ENCODE measurements at regions not wholly inside any gene's neighbourhood (a gene's known extent, or its start where the extent isn't known, plus 50 kb on each side); places are given as distances from the start of the nearest gene placed in this dataset.

DNA sequence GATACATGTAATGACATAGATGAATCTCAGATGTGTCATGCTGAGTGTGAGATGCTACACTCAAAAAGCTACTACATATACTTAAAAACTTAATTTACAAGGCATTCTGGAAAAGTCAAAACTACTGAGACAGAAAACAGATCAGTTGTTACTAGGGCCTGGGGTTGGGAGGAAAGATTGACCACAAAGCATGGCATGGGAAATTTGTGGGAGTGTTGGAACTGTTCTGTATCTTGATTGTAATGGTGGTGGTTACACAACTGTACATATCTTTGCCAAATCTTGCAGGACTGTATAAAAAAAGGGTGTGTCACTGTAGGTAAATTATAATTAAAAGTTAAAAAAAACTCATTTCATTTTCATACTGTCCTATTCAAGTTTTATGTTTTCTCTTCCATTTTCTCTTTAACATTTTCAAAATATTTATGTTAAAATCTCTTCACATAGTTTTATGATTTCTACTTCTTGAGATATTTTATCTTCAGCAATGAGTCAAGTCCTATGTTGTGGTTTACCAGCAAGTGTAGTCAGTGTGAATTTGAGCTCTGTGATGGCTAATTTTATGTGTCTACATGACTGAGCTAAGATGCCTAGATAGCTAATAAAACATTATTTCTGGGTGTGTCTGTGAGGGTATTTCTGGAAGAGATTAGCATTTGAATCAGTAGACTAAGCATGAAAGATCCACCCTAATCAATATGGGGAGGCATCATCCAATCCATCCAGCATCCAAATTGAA lies 58.6 kb upstream of the VRK2 start:
- no peaks in the 10 kb centered on the region for H3K79me2 ChIP-seq (ENCODE audit: insufficient read depth, low read length)
- H3K36me3 ChIP-seq (replicated peaks in 1 of 2; ENCODE audit: control insufficient read depth in 1 of 2, insufficient read depth in 2 of 2, low read length in 2 of 2), result no peaks in the 10 kb centered on the region
- H3K4me3 ChIP-seq (replicated peaks in 1 of 3; ENCODE audit: insufficient read depth in 1 of 3, low read depth in 2 of 3, low read length in 3 of 3), result no peak overlapping the region
- no peaks in the 10 kb centered on the region for H3K27me3 ChIP-seq (ENCODE audit: control insufficient read depth in 1 of 2, insufficient read depth in 2 of 2, low read length in 2 of 2)
- BruUV-seq (replicated peaks), result no TSS peak
- H2AFZ ChIP-seq (ENCODE audit: low read length), result no peak overlapping the region
- no peak overlapping the region for H3K4me2 ChIP-seq (ENCODE audit: low read depth, low read length)
- in situ Hi-C loops (cut with HindIII; ENCODE audit: extremely low pct_ligation_motif_present, low pct_unique_long_range_greater_than_20kb), result no loop called here
- H3K4me1 ChIP-seq (ENCODE audit: insufficient read depth, low read length), result no peaks in the 10 kb centered on the region
- intact Hi-C loops (cut with micrococcal nuclease; ENCODE audit: unreplicated experiment), result no loop called here
- no peaks in the 10 kb centered on the region for H4K20me1 ChIP-seq (ENCODE audit: insufficient read depth, low read length)
- ATAC-seq, result no peak
- TF ChIP-seq NCOA2 (CRISPR knock-in tag; IDR thresholded peaks at IDR 0.05) (no peak), REL (CRISPR knock-in tag; conservative IDR thresholded peaks at IDR 0.05) (no peak), MYNN (CRISPR knock-in tag; IDR thresholded peaks at IDR 0.05; ENCODE audit: low read depth) (no peak), ZNF703 (CRISPR knock-in tag; IDR thresholded peaks at IDR 0.05; ENCODE audit: borderline replicate concordance) (no peak), NKX3-1 (CRISPR knock-in tag; IDR thresholded peaks at IDR 0.05) (no peak), ATAD3A (CRISPR knock-in tag; IDR thresholded peaks at IDR 0.05) (no peak), DR1 (CRISPR knock-in tag; IDR thresholded peaks at IDR 0.05) (no peak), ZNF33A (CRISPR knock-in tag; IDR thresholded peaks at IDR 0.05; ENCODE audit: borderline replicate concordance) (no peak)
- TF ChIP-seq, protein P1, sequence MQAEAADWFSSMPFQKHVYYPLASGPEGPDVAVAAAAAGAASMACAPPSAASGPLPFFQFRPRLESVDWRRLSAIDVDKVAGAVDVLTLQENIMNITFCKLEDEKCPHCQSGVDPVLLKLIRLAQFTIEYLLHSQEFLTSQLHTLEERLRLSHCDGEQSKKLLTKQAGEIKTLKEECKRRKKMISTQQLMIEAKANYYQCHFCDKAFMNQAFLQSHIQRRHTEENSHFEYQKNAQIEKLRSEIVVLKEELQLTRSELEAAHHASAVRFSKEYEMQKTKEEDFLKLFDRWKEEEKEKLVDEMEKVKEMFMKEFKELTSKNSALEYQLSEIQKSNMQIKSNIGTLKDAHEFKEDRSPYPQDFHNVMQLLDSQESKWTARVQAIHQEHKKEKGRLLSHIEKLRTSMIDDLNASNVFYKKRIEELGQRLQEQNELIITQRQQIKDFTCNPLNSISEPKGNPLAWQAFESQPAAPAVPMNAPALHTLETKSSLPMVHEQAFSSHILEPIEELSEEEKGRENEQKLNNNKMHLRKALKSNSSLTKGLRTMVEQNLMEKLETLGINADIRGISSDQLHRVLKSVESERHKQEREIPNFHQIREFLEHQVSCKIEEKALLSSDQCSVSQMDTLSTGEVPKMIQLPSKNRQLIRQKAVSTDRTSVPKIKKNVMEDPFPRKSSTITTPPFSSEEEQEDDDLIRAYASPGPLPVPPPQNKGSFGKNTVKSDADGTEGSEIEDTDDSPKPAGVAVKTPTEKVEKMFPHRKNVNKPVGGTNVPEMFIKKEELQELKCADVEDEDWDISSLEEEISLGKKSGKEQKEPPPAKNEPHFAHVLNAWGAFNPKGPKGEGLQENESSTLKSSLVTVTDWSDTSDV (CRISPR knock-in tag; IDR thresholded peaks at IDR 0.05), result no peak
- TF ChIP-seq, protein P2, sequence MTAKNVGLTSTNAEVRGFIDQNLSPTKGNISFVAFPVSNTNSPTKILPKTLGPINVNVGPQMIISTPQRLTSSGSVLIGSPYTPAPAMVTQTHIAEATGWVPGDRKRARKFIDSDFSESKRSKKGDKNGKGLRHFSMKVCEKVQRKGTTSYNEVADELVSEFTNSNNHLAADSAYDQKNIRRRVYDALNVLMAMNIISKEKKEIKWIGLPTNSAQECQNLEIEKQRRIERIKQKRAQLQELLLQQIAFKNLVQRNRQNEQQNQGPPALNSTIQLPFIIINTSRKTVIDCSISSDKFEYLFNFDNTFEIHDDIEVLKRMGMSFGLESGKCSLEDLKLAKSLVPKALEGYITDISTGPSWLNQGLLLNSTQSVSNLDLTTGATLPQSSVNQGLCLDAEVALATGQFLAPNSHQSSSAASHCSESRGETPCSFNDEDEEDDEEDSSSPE (CRISPR knock-in tag; IDR thresholded peaks at IDR 0.05), result no peak
- TF ChIP-seq, protein P3, sequence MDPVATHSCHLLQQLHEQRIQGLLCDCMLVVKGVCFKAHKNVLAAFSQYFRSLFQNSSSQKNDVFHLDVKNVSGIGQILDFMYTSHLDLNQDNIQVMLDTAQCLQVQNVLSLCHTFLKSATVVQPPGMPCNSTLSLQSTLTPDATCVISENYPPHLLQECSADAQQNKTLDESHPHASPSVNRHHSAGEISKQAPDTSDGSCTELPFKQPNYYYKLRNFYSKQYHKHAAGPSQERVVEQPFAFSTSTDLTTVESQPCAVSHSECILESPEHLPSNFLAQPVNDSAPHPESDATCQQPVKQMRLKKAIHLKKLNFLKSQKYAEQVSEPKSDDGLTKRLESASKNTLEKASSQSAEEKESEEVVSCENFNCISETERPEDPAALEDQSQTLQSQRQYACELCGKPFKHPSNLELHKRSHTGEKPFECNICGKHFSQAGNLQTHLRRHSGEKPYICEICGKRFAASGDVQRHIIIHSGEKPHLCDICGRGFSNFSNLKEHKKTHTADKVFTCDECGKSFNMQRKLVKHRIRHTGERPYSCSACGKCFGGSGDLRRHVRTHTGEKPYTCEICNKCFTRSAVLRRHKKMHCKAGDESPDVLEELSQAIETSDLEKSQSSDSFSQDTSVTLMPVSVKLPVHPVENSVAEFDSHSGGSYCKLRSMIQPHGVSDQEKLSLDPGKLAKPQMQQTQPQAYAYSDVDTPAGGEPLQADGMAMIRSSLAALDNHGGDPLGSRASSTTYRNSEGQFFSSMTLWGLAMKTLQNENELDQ (CRISPR knock-in tag; IDR thresholded peaks at IDR 0.05; ENCODE audit: borderline replicate concordance), result no peak
- TF ChIP-seq, protein P4, sequence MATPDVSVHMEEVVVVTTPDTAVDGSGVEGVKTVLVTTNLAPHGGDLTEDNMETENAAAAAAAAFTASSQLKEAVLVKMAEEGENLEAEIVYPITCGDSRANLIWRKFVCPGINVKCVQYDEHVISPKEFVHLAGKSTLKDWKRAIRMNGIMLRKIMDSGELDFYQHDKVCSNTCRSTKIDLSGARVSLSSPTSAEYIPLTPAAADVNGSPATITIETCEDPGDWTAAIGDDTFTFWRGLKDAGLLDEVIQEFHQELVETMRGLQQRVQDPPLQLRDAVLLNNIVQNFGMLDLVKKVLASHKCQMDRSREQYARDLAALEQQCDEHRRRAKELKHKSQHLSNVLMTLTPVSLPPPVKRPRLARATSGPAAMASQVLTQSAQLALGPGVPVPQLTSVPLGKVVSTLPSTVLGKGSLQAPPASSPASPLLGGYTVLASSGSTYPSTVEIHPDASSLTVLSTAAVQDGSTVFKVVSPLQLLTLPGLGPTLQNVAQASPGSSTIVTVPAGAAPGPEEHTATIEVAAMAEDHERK (CRISPR knock-in tag; IDR thresholded peaks at IDR 0.05; ENCODE audit: low read depth), result no peak
- TF ChIP-seq, protein P5, sequence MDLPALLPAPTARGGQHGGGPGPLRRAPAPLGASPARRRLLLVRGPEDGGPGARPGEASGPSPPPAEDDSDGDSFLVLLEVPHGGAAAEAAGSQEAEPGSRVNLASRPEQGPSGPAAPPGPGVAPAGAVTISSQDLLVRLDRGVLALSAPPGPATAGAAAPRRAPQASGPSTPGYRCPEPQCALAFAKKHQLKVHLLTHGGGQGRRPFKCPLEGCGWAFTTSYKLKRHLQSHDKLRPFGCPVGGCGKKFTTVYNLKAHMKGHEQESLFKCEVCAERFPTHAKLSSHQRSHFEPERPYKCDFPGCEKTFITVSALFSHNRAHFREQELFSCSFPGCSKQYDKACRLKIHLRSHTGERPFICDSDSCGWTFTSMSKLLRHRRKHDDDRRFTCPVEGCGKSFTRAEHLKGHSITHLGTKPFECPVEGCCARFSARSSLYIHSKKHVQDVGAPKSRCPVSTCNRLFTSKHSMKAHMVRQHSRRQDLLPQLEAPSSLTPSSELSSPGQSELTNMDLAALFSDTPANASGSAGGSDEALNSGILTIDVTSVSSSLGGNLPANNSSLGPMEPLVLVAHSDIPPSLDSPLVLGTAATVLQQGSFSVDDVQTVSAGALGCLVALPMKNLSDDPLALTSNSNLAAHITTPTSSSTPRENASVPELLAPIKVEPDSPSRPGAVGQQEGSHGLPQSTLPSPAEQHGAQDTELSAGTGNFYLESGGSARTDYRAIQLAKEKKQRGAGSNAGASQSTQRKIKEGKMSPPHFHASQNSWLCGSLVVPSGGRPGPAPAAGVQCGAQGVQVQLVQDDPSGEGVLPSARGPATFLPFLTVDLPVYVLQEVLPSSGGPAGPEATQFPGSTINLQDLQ (CRISPR knock-in tag; IDR thresholded peaks at IDR 0.05), result no peak
- H3K27ac ChIP-seq (ENCODE audit: extremely low read length, insufficient read depth, low read length), result no peak overlapping the region
- H3K9me3 ChIP-seq (ENCODE audit: low read length), result no peaks in the 10 kb centered on the region
- ChIA-PET CTCF (ENCODE audit: low intra/inter-chr PET ratio, low total read pairs) (no interaction called here), POLR2A (no interaction called here)
- no peak for FAIRE-seq
- no peak for DNase-seq (ENCODE audit: low spot score)
- H3K9ac ChIP-seq (ENCODE audit: insufficient read depth, low read depth, low read length), result no peak overlapping the region
